K562 (cell line): ENCODE measurements at regions not wholly inside any gene's neighbourhood (a gene's known extent, or its start where the extent isn't known, plus 50 kb on each side); places are given as distances from the start of the nearest gene placed in this dataset.

ENCODE experiments used
- CBFA2T2 ChIP-seq: fragments of 450-650 bp; conservative IDR thresholded peaks from 2 replicates; pipeline ENCODE4 v1.6.1; 2017; ENCODE audit warnings: mild to moderate bottlenecking
- CUX1 ChIP-seq: fragments of 200-800 bp; sonication (Bioruptor generic); IDR thresholded peaks from 2 replicates; pipeline ENCODE4 v1.6.1; 2016; ENCODE audit warnings: missing genetic modification characterization, missing compliant biosample characterization
- FOXP1 ChIP-seq: sonication (generic); formaldehyde crosslinking; IDR thresholded peaks from 2 replicates; pipeline ENCODE4 v1.8.0; 2022; ENCODE audit warnings: mild to moderate bottlenecking, missing genetic modification reagents
- JUND ChIP-seq, 2 experiments: IDR thresholded peaks; 2 replicates in 1 of 2; 3 replicates in 1 of 2; pipeline ENCODE4 v1.6.1; 2011; ENCODE audit warnings: borderline replicate concordance in 2 of 2, low read depth in 2 of 2, low read length in 2 of 2, improper control_type of control experiment in 1 of 2, missing biosample characterization in 1 of 2, missing genetic modification characterization in 1 of 2, missing genetic modification reagents in 1 of 2
- MAFF ChIP-seq: IDR thresholded peaks from 2 replicates; pipeline ENCODE4 v1.6.1; 2012; ENCODE audit warnings: low read length, improper control_type of control experiment
- NFIC ChIP-seq: fragments of 450-650 bp; IDR thresholded peaks from 2 replicates; pipeline ENCODE4 v1.6.1; 2017; ENCODE audit warnings: mild to moderate bottlenecking, inconsistent platforms
- OTX1 ChIP-seq: fragments of 450-650 bp; formaldehyde crosslinking; IDR thresholded peaks from 2 replicates; pipeline ENCODE4 v1.4.0; 2022; ENCODE audit warnings: mild to moderate bottlenecking
- ZNF318 ChIP-seq, 2 experiments: fragments of 450-650 bp; IDR thresholded peaks; 2 replicates each; pipeline ENCODE4 v1.6.1; 2016; ENCODE audit warnings: mild to moderate bottlenecking in 2 of 2, borderline replicate concordance in 1 of 2, low read depth in 1 of 2, moderate library complexity in 1 of 2
- ZNF408 ChIP-seq: fragments of 250-450 bp; sonication (Bioruptor Pico); IDR thresholded peaks from 2 replicates; pipeline ENCODE4 v1.4.0; 2020; ENCODE audit warnings: low read depth, mild to moderate bottlenecking, moderate library complexity
- ZNF79 ChIP-seq: fragments of 250-450 bp; sonication (Bioruptor Pico); IDR thresholded peaks from 2 replicates; pipeline ENCODE4 v1.4.0; 2020; ENCODE audit warnings: low read depth, mild to moderate bottlenecking, moderate library complexity
- TF ChIP-seq, protein P1 (sequence below): fragments of 450-650 bp; formaldehyde crosslinking; IDR thresholded peaks from 2 replicates; pipeline ENCODE4 v1.4.0; 2020; ENCODE audit warnings: mild to moderate bottlenecking, moderate library complexity

GRCh38 chr6:146883640-146884531 lies 285.1 kb downstream of the ADGB start (continued):
- TF ChIP-seq ZNF318 (IDR thresholded peaks at IDR 0.05; ENCODE audit: borderline replicate concordance in 1 of 2, low read depth in 1 of 2) (no peak), NFIC (0 out of 2 replicates have a peak, but pooled peaks have one; percentile 2), CUX1 (CRISPR knock-in tag) (peak; percentile 56; the same call in 1 of the 2 replicates), FOXP1 (CRISPR knock-in tag) (no peak), CBFA2T2 (no peak), ZNF79 (CRISPR knock-in tag) (no peak), MAFF (peak; percentile 42; the same call in 1 of the 2 replicates), JUND (IDR thresholded peaks at IDR 0.05; ENCODE audit: borderline replicate concordance, low read depth, low read length) (peak; percentile 49), JUND (tag; IDR thresholded peaks at IDR 0.05; ENCODE audit: borderline replicate concordance, low read depth, low read length) (no peak; the same call in 2 of the 3 replicates), OTX1 (CRISPR knock-in tag) (no peak), ZNF408 (CRISPR knock-in tag) (no peak)
- TF ChIP-seq, protein P1, sequence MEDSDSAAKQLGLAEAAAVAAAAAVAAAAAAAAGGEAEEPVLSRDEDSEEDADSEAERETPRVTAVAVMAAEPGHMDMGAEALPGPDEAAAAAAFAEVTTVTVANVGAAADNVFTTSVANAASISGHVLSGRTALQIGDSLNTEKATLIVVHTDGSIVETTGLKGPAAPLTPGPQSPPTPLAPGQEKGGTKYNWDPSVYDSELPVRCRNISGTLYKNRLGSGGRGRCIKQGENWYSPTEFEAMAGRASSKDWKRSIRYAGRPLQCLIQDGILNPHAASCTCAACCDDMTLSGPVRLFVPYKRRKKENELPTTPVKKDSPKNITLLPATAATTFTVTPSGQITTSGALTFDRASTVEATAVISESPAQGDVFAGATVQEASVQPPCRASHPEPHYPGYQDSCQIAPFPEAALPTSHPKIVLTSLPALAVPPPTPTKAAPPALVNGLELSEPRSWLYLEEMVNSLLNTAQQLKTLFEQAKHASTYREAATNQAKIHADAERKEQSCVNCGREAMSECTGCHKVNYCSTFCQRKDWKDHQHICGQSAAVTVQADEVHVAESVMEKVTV = peak; percentile 21; the same call in 1 of the 2 replicates
